Lung (tissue), 11 donors: ENCODE measurements at regions not wholly inside any gene's neighbourhood (a gene's known extent, or its start where the extent isn't known, plus 50 kb on each side); places are given as distances from the start of the nearest gene placed in this dataset.

Experiments
- ATAC-seq: fragments of 200-7000 bp; cut with Tn5 transposase; one replicate; pipeline ENCODE4 v1.9.1; 2020; ENCODE audit warnings: moderate number of reproducible peaks; ENCODE audit not compliant: insufficient read depth, low FRiP score
- DNase-seq, 3 donors: peaks; one replicate each; pipeline ENCODE4 v3.0.0-alpha.2; 2013 to 2017
- H3K27ac ChIP-seq, 2 donors: one replicate each; pipeline ENCODE4 v1.5.1; 2013; ENCODE audit warnings: mild to moderate bottlenecking in 2 of 2, moderate library complexity in 2 of 2, control low read depth in 1 of 2, inconsistent platforms in 1 of 2, low read depth in 1 of 2, low read length in 1 of 2
- H3K27me3 ChIP-seq, 3 donors: one replicate each; pipeline ENCODE4 v1.5.1; 2013; ENCODE audit warnings: low read length in 2 of 3; ENCODE audit not compliant: control insufficient read depth in 3 of 3, insufficient read depth in 3 of 3
- H3K36me3 ChIP-seq, 4 donors: one replicate each; pipeline ENCODE4 v1.5.1; 2013; ENCODE audit warnings: low read length in 4 of 4, mild to moderate bottlenecking in 1 of 4, moderate library complexity in 1 of 4; ENCODE audit not compliant: control insufficient read depth in 4 of 4, insufficient read depth in 4 of 4
- H3K4me1 ChIP-seq, 5 donors: one replicate each; pipeline ENCODE4 v1.5.1; 2013; ENCODE audit warnings: low read length in 5 of 5, mild to moderate bottlenecking in 2 of 5, moderate library complexity in 1 of 5; ENCODE audit not compliant: control insufficient read depth in 5 of 5, insufficient read depth in 5 of 5
- H3K4me3 ChIP-seq: one replicate; pipeline ENCODE4 v1.5.1; 2013; ENCODE audit warnings: mild to moderate bottlenecking, control low read depth, moderate library complexity
- H3K9ac ChIP-seq, 2 donors: one replicate each; pipeline ENCODE4 v1.5.1; 2013; ENCODE audit warnings: low read length in 2 of 2, control low read depth in 1 of 2; ENCODE audit not compliant: insufficient read depth in 1 of 2
- H3K9me3 ChIP-seq, 4 donors: one replicate each; pipeline ENCODE4 v1.5.1; 2013; ENCODE audit warnings: low read length in 3 of 4, mild to moderate bottlenecking in 1 of 4, moderate library complexity in 1 of 4; ENCODE audit not compliant: control insufficient read depth in 4 of 4, insufficient read depth in 3 of 4
- CTCF ChIP-seq: IDR thresholded peaks from 2 replicates; pipeline ENCODE4 v1.5.1; 2012; ENCODE audit warnings: mild to moderate bottlenecking; ENCODE audit errors: control extremely low read depth, extremely low read depth
- WGBS, 2 donors: extraction: QIAGEN DNeasy Blood & Tissue Kit; methylation state at CpG; one replicate each; pipeline ENCODE4 v1.1.7; 2013; 5-methylcytosine and 5-hydroxymethylcytosine counted together
- donor health status: control.
- donor health status: control.
- donor health status: Bipolar disorder and iron deficiency.
- donor health status: healthy.
- donor health status: DM: yes; HTN: yes; CAD: no.

DNA sequence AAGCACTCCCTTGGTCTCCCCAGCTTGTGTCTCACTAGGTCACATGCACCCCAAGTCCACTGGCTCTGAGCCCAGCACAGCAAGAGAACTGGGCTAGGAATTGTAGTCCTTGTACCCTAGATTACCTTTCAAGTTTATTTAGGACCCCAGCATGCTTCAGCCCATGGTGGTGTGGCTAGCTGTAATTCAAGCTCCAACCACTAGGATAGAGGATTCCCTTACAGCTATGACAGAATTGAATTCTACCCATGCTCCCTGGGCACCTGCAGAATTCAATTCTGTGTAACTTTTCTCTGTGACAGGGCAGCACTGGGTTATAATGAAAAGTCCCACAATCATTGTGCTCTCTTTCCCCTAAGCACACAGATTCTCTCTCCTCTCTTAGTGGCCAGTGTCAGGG, 253.8 kb upstream of the DMD start:
- no peak for TF ChIP-seq CTCF
- Histone ChIP-seq H3K27ac (no peak overlapping the region), H3K27me3 (no peaks in the 10 kb centered on the region), H3K9me3 (no peaks in the 10 kb centered on the region), H3K36me3 (no peaks in the 10 kb centered on the region), H3K9ac (no peak overlapping the region), H3K4me3 (no peak overlapping the region), H3K4me1 (no peaks in the 10 kb centered on the region)
- ATAC-seq = no peak
- no peak for DNase-seq

DNA sequence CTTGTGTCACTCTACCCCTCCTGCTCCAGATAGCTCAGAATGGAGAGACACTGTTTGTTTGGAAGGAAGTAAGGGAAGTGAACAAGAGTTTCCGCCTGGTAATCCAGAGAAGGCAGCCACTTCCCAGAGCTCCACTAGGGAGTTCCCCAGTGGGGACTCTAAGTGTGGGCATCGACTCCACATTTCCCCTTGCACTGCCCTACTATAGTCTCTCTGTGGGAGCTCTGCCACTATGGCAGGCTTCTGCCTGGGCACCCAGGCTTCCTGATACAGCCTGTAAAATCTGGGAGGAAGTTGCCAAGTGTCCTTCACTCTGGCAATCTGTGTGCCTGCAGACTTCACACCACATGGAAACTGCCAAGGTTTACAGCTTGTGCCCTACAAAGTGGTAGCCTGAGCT, 245.8 kb upstream of the DMD start:
- Histone ChIP-seq H3K4me1 (no peaks in the 10 kb centered on the region), H3K9me3 (peaks cover 0 to 1% (median 0%) of the 10 kb centered on the region in 4 donors), H3K27ac (no peak overlapping the region), H3K4me3 (no peak overlapping the region), H3K36me3 (no peaks in the 10 kb centered on the region), H3K9ac (no peak overlapping the region), H3K27me3 (no peaks in the 10 kb centered on the region)
- TF ChIP-seq CTCF = no peak
- no peak for ATAC-seq
- no peak for DNase-seq
- WGBS, 2 donors = 75 to 85% methylated on average over 2 of the region's 2 CpGs

- no peak for ATAC-seq
These were observed 235.9 kb upstream of the DMD start for GRCh38 chrX:33447285-33447684.

More at GRCh38 chrX:33447285-33447684, 235.9 kb upstream of the DMD start:
- Histone ChIP-seq H3K9ac (no peak overlapping the region), H3K36me3 (no peaks in the 10 kb centered on the region), H3K27ac (no peak overlapping the region), H3K9me3 (no peaks in the 10 kb centered on the region), H3K4me3 (no peak overlapping the region), H3K27me3 (peaks cover 0 to 3% (median 0%) of the 10 kb centered on the region in 3 donors), H3K4me1 (no peaks in the 10 kb centered on the region)
- WGBS, 2 donors = 74 to 75% methylated on average over 3 of the region's 3 CpGs
- no peak for TF ChIP-seq CTCF
- DNase-seq = peak in 1 of 3 donors; percentile 1
